8988T (cell line): ENCODE measurements at regions not wholly inside any gene's neighbourhood (a gene's known extent, or its start where the extent isn't known, plus 50 kb on each side); places are given as distances from the start of the nearest gene placed in this dataset.
"Not testable (repeated sequence)": the region's sequence is repeated elsewhere in the genome, so short reads cannot be mapped to it uniquely, and the experiment has no call there.

Experiments used
- DNase-seq: peaks from one replicate; pipeline ENCODE4 v3.0.0; 2011

GRCh38 chr4:147259271-147259670 lies 221.6 kb upstream of the EDNRA start:
- not testable (repeated sequence) for DNase-seq

DNA sequence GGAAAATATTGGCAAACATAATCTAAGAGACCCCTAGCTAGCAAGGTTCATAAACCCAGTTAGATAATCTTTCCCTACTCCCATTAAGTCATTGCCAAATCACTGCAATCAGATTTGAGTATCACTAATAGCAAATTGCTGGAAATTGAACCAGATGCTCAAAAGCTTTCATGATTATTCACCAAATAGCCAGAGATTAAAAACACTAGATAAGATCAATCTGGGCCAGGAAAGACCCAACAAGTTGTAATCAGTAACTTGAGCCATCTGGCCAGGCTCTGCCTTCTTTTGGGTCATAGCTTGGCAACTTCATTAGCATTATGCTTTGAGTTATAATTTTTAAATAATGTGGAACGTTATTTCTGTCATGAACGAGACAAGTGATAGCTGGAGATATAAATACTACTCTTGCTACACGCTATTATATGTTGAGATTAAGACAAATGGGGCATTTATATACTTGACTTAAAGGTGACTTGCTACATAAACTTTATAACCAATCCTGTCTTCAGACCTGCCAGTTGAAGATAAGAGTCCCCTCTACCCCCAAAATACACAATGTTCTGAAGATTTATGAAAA lies 196.6 kb upstream of the EDNRA start:
- no peak for DNase-seq

- DNase-seq, result no peak
Measured at GRCh38 chr4:147284935-147285334, 196.0 kb upstream of the EDNRA start.

- DNase-seq, result no peak
Measured at GRCh38 chr4:147285751-147286150, 195.1 kb upstream of the EDNRA start.

DNA sequence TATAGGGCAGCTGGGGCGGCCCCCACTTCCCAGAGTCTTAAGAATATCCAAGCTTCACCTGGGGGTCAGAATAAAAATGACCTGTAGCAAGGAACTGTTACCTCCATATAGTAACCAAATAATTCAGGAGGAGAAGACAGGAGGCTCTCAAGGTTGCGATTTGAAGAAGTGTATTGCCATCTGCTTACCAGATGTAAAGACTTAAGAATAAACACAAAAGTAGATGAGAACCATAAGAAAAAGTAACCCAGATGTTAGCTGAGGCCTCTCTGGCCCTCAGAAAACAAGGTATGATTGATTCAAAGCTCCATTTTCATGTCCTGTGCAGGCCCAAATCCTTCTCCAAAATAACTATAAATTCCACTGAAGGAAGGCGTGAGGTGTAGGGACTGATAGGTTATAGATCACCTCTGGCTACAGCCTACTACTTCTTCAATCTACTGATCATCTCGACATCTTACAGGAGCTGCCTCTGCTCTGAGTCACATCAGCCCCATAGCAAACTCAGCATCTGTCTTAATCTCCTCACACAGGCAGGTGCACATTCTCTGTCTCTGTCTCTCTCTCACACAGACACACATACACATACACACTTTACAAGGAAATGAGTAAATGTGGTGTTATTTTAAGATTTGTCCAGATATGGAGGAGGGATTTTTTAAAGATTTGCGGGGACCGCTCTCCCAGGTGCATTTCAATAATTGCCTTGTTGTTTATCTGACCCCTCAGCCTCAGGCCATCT lies 193.9 kb upstream of the EDNRA start:
- no peak for DNase-seq

- no peak for DNase-seq
Measured at GRCh38 chr4:147287588-147287890, 193.4 kb upstream of the EDNRA start.

GRCh38 chr4:147288512-147288911 lies 192.4 kb upstream of the EDNRA start:
- no peak for DNase-seq

DNA sequence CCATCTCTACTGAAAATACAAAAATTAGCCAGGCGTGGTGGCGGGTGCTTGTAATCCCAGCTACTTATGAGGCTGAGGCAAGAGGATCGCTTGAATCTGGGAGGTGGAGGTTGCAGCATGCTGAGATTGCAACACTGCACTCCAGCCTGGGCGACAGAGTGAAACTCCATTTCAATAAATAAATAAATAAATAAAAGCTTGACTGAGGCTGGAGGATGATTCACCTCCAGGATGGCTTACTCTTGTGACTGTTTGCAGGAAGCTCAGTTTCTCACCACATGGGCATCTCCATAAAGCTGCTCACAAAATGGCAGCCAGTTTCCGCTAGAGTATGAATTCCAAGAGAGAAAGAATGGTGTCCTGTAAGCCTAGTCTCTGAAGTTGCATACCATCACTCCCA lies 191.7 kb upstream of the EDNRA start:
- no peak for DNase-seq

- not testable (repeated sequence) for DNase-seq
Measured at GRCh38 chr4:147292604-147293313, 188.1 kb upstream of the EDNRA start.

DNA sequence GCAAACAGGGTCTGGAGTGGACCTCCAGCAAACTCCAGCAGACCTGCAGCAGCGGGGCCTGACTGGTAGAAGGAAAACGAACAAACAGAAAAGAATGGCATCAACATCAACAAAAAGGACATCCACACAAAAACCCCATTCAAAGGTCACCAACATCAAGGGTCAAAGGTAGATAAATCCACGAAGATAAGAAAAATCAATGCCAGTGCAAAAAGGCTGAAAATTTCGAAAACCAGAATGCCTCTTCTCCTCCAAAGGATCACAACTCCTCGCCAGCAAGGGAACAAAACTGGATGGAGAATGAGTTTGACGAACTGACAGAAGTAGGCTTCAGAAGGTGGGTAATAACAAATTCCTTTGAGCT lies 187.6 kb upstream of the EDNRA start:
- not testable (repeated sequence) for DNase-seq

- no peak for DNase-seq
Measured at GRCh38 chr4:147299205-147299604, 181.7 kb upstream of the EDNRA start.

DNA sequence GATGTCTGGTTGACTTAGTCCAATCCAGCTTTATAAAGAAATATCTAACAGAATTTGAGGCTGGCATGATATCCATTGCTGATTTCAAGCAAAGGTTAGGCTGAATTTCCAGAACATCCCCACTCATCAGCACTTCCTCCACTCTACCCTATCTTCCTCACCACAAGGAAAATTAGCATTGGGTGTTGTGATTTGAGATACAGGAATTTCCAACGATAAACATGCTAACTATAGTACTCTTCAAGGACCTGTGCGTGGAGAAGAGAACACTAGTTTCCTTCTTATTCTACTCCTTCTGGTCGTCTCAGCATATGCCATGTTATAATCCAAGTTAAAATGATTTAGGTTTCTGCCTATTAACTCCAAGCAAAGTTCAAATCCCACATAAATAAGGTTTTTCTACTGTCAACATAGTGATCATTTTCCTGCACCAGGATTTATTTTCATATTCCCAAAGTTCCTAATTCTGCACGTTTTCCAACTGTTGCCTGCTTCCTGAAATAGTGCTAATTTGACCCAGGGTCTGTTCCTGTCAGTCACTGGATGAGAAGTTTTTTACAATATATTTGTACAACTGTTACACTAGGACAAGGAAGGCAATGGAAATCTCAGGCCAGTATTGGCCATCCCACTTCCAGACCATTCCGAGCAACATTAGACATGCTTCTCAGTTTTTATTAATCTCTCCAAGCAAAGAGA lies 177.6 kb upstream of the EDNRA start:
- DNase-seq, result no peak

DNA sequence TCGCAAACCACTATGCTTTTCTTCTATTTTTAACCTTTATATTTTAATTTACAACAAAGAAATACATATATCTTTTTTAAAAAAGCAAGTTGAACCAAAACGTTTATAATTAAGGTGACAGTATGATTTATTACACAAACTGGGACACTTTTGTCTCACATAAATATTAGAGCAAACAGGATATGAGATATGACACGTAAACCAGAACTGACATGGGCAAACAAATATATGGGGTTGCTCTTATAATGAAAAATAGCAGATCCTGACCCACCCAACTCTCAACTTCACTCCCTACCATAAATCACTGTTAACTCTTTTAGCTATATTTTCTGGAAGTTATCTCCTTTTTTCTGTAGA lies 177.0 kb upstream of the EDNRA start:
- no peak for DNase-seq

DNA sequence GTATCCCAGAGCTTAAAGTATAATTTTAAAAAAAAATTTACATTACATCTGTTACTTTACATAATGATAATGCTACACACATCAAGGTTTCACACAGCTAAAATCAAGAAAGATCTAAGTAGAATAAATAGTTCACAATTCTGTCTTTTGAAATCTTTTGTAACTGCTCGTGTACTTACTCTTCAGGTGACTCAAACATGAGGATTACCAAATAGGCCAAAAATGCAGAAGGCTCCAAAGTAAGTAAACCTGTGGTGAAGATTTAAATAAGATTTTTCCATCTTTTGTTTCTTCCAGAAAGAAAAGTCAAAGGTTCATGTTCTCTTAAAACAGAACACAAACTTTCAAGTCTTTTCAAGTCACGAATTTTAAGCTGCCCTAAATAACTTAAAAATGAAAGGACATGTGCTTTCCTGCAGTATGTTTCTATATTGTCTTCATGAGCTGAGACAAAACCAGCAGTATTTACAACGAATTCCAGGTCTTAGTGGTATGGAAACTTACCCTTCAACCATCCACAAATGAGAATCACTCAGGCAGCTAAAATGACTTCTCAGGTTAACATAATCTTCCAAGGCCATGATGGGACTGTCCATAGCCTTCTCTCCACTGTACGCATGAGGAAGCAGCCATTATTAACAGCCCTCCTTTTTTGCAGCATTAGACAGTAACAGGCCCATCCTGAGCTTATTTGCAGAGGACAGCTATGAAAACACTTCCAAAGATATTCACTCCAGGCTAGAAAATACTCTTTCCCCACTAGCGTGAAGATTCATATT lies 172.8 kb upstream of the EDNRA start:
- no peak for DNase-seq

DNA sequence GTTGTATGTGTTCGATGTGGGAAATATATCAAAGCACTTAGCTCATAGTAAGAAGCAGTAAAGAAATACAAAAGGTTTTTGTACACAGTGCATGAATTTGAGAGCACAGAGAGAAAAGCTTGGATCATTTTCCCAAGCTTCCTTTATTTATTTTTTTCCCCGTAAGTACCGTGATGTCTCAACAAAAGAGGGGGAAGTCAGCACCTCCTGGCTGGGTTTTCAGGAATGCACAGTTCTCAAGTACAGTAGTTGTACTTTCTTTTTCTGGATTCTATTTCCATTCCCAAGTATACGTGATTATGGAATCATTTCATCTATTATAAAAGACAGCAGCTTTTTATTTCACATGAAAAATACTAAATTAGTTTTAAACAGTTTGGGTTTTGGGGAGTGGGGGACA lies 171.5 kb upstream of the EDNRA start:
- DNase-seq, result no peak

- DNase-seq, result no peak
Measured at GRCh38 chr4:147310312-147310711, 170.6 kb upstream of the EDNRA start.

DNA sequence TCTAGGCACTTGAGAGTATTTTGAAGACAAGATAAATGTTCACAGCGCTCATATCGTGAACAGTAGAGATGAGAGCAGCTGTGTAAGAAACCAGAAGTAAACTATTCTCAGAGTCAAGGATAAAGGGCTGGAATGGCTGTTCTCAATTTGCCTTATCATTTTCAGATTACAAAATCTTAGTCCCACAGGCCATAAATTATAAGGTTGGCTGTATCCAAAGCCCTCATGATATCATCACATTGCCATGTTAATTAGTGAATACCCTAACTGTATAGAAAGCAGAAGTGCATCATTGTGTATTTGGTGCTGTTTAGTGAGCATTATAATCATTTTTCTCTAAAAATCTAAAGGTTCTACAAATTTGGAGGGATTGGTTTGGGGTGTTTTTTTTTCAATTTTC lies 168.9 kb upstream of the EDNRA start:
- DNase-seq, result no peak

- no peak for DNase-seq
Measured at GRCh38 chr4:147312376-147313046, 168.4 kb upstream of the EDNRA start.

DNA sequence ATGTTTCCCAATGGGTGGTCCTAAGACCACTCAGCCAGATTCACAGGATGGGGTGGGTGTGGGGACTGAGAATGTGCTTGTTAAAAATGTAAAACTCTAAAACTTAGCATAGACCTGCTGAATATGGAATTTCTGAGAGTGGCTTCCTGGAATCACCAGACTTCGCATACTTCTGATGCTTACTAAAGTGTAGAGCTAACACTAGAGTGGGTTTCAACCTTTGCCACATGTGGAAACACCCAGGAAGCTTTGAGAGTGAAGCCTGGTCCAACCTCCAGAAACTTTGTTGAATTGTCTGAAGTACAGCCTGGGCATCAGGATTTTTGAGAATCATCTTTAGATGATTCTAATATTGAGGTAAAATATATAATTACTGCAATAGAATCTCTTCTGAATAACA lies 167.8 kb upstream of the EDNRA start:
- DNase-seq, result no peak

- no peak for DNase-seq
Measured at GRCh38 chr4:147318586-147318985, 162.3 kb upstream of the EDNRA start.

DNA sequence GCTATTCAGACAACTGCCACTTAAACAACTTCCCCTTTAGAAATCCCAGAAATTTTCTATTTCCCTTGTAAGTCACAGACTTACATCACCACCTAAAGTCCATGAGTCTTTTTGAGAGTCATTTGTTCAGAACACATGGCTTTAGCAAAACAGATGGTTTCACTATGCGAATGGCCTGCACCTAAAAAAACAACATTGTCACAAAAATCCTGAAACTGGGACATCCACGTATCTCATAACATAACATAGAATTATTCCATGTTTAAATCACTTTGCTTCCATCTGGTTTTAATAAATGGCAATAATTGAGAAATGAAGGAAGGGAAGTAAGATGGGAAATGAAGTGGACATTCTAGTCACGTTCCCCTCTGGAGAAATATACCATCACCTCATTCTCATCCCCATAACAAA lies 155.3 kb upstream of the EDNRA start:
- DNase-seq, result no peak

GRCh38 chr4:147326591-147326990 lies 154.3 kb upstream of the EDNRA start:
- no peak for DNase-seq

DNA sequence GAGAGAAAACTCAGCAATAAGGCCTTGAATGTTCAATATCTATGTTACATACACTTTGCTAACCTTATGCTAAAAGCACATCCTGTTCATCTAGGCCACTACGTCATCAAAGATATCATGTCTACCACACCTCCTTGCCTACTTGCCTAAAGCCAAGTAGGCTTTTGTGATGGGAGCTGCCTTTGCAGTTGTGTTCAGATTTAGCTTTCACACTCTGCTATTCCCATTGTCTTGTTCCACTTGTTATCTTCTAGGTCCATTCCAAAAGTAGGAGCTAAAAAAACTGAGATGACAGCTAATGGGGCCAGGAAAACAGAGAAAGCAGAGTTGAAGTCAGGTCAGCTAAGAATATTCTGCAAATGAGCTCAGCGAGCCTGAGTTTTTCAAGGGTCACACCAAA lies 153.6 kb upstream of the EDNRA start:
- DNase-seq, result no peak
